Coronary artery (tissue), 2 donors: ENCODE measurements at regions not wholly inside any gene's neighbourhood (a gene's known extent, or its start where the extent isn't known, plus 50 kb on each side); places are given as distances from the start of the nearest gene placed in this dataset.

Experiments used
- DNase-seq: peaks from one replicate; pipeline ENCODE4 v3.0.0-alpha.2; 2017; ENCODE audit warnings: low spot score
- H3K27ac ChIP-seq, 2 donors: fragments of 200-600 bp; sonication (generic); one replicate each; pipeline ENCODE4 v1.5.1; 2016 to 2019
- H3K4me3 ChIP-seq: fragments of 200-600 bp; sonication (generic); 2 replicates; pipeline ENCODE4 v1.5.1; 2016; ENCODE audit warnings: mild to moderate bottlenecking, moderate library complexity
- CTCF ChIP-seq: fragments of 200-600 bp; sonication (generic); IDR thresholded peaks from one replicate; pipeline ENCODE4 v1.5.1; 2019; ENCODE audit warnings: antibody characterized with exemption

GRCh38 chr20:19022791-19023448, 189.5 kb upstream of the SLC24A3 start:
- no peak overlapping the region for H3K27ac ChIP-seq
- no peak for DNase-seq
- H3K4me3 ChIP-seq, result no peak overlapping the region
- TF ChIP-seq CTCF, result no peak

- no peak for TF ChIP-seq CTCF
- no peak overlapping the region for H3K27ac ChIP-seq
- no peak overlapping the region for H3K4me3 ChIP-seq
- no peak for DNase-seq
Observed at GRCh38 chr20:19024296-19025035, 188.0 kb upstream of the SLC24A3 start.

GRCh38 chr20:19025430-19026120, 186.9 kb upstream of the SLC24A3 start:
- no peak for DNase-seq
- Histone ChIP-seq H3K4me3 (no peak overlapping the region), H3K27ac (peak overlapping the region; percentile 52 to 72)
- TF ChIP-seq CTCF, result no peak

- Histone ChIP-seq H3K27ac (peak overlapping the region; percentile 52 to 72), H3K4me3 (no peak overlapping the region)
- no peak for DNase-seq
- TF ChIP-seq CTCF, result no peak
Observed at GRCh38 chr20:19026121-19026878, 186.1 kb upstream of the SLC24A3 start.

- H3K27ac ChIP-seq, result peak overlapping the region; percentile 52 to 72
- H3K4me3 ChIP-seq, result no peak overlapping the region
- DNase-seq, result no peak
- TF ChIP-seq CTCF, result no peak
Observed at GRCh38 chr20:19026901-19027644, 185.4 kb upstream of the SLC24A3 start.

GRCh38 chr20:19027971-19028370, 184.5 kb upstream of the SLC24A3 start:
- H3K4me3 ChIP-seq, result no peak overlapping the region
- TF ChIP-seq CTCF, result no peak
- no peak for DNase-seq
- H3K27ac ChIP-seq, result no peak overlapping the region
